ENCODE measurements at regions not wholly inside any gene's neighbourhood (a gene's known extent, or its start where the extent isn't known, plus 50 kb on each side); places are given as distances from the start of the nearest gene placed in this dataset.

DNA sequence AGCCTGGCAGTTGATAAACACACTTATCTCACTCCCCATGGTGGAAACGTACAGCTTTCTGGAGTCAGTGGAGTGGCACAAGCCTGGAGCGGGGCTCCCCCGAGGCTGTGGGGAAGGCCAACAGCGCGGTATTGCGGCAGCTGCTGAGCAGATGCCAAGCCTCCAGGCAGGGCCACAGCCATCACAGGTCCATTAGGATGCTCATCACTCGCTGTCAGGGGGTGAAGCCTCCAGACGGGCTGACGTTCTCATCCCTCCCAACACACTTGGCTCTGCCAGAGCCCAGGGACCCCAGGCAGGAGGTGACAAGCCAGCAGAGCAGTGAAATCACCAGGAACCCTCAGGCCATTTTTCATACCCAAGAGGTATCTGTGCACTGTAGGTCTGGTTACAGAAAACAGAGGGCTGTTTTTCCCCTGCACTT is 529.2 kb upstream of the KLHL29 start:
- Histone ChIP-seq H3K9ac (ENCODE audit: low read length) (no peak overlapping the region), H3K4me2 (ENCODE audit: low read length) (no peak overlapping the region), H3K4me3 (ENCODE audit: low read length) (no peak overlapping the region), H3K9me3 (ENCODE audit: insufficient read depth, low read length) (no peaks in the 10 kb centered on the region), H4K20me1 (ENCODE audit: insufficient read depth, low read length) (no peaks in the 10 kb centered on the region), H3K79me2 (ENCODE audit: low read length) (no peaks in the 10 kb centered on the region), H2AFZ (ENCODE audit: low read depth, low read length) (no peak overlapping the region), H3K27ac (ENCODE audit: low read length) (no peak overlapping the region), H3K36me3 (replicated peaks; ENCODE audit: low read depth, low read length) (no peaks in the 10 kb centered on the region), H3K27me3 (ENCODE audit: low read depth, low read length) (no peaks in the 10 kb centered on the region), H3K4me1 (ENCODE audit: low read length) (no peaks in the 10 kb centered on the region)
- TF ChIP-seq EZH2phosphoT487 (IDR thresholded peaks at IDR 0.05; ENCODE audit: low read depth) = no peak
- TF ChIP-seq, protein P1, sequence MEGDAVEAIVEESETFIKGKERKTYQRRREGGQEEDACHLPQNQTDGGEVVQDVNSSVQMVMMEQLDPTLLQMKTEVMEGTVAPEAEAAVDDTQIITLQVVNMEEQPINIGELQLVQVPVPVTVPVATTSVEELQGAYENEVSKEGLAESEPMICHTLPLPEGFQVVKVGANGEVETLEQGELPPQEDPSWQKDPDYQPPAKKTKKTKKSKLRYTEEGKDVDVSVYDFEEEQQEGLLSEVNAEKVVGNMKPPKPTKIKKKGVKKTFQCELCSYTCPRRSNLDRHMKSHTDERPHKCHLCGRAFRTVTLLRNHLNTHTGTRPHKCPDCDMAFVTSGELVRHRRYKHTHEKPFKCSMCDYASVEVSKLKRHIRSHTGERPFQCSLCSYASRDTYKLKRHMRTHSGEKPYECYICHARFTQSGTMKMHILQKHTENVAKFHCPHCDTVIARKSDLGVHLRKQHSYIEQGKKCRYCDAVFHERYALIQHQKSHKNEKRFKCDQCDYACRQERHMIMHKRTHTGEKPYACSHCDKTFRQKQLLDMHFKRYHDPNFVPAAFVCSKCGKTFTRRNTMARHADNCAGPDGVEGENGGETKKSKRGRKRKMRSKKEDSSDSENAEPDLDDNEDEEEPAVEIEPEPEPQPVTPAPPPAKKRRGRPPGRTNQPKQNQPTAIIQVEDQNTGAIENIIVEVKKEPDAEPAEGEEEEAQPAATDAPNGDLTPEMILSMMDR (IDR thresholded peaks at IDR 0.05; ENCODE audit: low read depth, low read length) = no peak

DNA sequence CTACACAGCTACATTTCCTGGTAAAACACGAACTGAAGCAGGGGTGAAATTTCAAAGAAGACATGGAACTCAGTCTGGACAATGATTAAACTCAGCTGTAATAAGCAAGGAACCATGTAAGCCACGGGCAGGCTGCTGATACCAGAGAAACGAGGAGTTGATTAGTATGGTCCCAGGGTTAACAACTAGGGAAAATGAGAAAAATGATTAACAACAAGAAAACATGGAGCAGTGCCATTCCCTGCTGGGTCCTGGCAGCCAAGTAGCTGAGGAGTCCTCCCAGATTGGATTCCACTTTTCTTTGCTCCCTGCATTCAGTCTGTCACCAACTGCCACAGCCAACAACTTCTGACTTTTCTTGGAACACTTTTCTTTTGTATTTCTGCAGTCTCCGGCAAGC is 517.0 kb upstream of the KLHL29 start:
- Histone ChIP-seq H3K36me3 (replicated peaks; ENCODE audit: low read depth, low read length) (no peaks in the 10 kb centered on the region), H3K27me3 (ENCODE audit: low read depth, low read length) (no peaks in the 10 kb centered on the region), H3K9me3 (ENCODE audit: insufficient read depth, low read length) (no peaks in the 10 kb centered on the region), H2AFZ (ENCODE audit: low read depth, low read length) (no peak overlapping the region), H3K4me1 (ENCODE audit: low read length) (no peaks in the 10 kb centered on the region), H4K20me1 (ENCODE audit: insufficient read depth, low read length) (no peaks in the 10 kb centered on the region), H3K27ac (ENCODE audit: low read length) (no peak overlapping the region), H3K9ac (ENCODE audit: low read length) (no peak overlapping the region), H3K79me2 (ENCODE audit: low read length) (no peaks in the 10 kb centered on the region), H3K4me2 (ENCODE audit: low read length) (no peak overlapping the region), H3K4me3 (ENCODE audit: low read length) (no peak overlapping the region)
- TF ChIP-seq, protein P1 (IDR thresholded peaks at IDR 0.05; ENCODE audit: low read depth, low read length) = no peak
- TF ChIP-seq EZH2phosphoT487 (IDR thresholded peaks at IDR 0.05; ENCODE audit: low read depth) = no peak

DNA sequence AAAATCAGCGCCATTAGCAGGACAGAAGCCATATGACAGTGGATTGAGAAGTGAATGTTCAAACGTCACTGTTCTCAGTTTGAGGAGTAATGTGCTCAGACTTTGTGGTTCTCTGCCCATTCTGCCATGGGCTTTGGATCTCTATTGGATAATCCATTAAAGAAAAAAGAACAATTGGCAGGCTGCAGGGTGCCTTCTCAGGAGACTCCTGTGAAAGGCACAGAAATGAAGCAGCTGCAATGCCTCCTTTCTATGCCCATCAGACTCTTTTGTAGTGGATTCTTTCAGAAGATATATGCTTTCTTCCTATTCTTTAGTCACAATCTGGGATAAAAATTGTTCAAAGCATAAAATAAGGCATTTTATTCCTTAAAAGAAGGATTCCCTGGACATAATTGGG is 506.9 kb upstream of the KLHL29 start:
- Histone ChIP-seq H3K27ac (ENCODE audit: low read length) (no peak overlapping the region), H3K27me3 (ENCODE audit: low read depth, low read length) (no peaks in the 10 kb centered on the region), H3K4me3 (ENCODE audit: low read length) (no peak overlapping the region), H2AFZ (ENCODE audit: low read depth, low read length) (no peak overlapping the region), H3K9me3 (ENCODE audit: insufficient read depth, low read length) (no peaks in the 10 kb centered on the region), H3K4me1 (ENCODE audit: low read length) (no peaks in the 10 kb centered on the region), H3K9ac (ENCODE audit: low read length) (no peak overlapping the region), H3K79me2 (ENCODE audit: low read length) (no peaks in the 10 kb centered on the region), H3K4me2 (ENCODE audit: low read length) (no peak overlapping the region), H4K20me1 (ENCODE audit: insufficient read depth, low read length) (no peaks in the 10 kb centered on the region), H3K36me3 (replicated peaks; ENCODE audit: low read depth, low read length) (no peaks in the 10 kb centered on the region)
- TF ChIP-seq EZH2phosphoT487 (IDR thresholded peaks at IDR 0.05; ENCODE audit: low read depth) = no peak
- TF ChIP-seq, protein P1 (IDR thresholded peaks at IDR 0.05; ENCODE audit: low read depth, low read length) = no peak

DNA sequence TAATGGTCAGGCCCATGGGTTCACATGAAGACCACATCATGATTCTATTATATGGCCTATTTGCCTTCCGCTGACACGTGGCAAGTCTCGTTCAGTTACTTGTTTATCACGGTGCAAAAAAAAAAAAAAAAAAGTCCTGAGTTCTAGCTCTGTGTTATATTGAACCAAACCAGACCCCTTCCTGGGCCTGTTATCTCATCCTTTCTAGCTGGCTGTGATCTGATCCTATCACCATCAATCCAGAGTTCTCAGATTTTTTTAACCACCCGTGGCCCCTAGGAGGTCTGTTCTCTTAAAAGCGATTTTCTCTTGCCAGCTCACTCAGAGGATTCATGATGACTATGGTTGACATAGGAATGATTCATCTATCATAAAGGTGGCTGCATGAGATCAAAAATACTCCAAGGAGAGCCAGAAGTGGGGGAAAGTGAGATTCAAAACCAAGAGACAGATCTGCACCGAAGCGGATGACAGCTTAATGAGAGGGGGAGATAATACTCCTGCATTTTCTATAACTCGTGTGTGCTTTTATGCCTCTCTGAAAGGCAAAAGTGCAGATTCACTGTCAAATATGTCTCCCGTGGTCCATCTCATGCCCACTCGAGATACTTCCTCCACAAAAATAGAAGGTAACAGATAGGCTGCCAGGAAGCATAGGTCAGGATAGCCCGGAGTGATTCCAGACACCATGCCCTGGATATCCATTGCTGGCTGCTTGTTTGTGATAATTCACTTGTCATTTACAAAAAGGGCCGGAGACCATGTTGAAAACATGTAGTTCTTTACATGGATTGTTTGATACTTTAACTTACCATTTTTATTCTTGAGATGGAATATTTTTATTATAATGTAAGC is 505.7 kb upstream of the KLHL29 start:
- H3K9me3 ChIP-seq (ENCODE audit: insufficient read depth, low read length) = no peaks in the 10 kb centered on the region
- H3K4me1 ChIP-seq (ENCODE audit: low read length) = no peaks in the 10 kb centered on the region
- H3K27ac ChIP-seq (ENCODE audit: low read length) = no peak overlapping the region
- H3K4me3 ChIP-seq (ENCODE audit: low read length) = no peak overlapping the region
- no peaks in the 10 kb centered on the region for H3K36me3 ChIP-seq (replicated peaks; ENCODE audit: low read depth, low read length)
- no peak overlapping the region for H3K9ac ChIP-seq (ENCODE audit: low read length)
- H3K4me2 ChIP-seq (ENCODE audit: low read length) = no peak overlapping the region
- H4K20me1 ChIP-seq (ENCODE audit: insufficient read depth, low read length) = no peaks in the 10 kb centered on the region
- H3K79me2 ChIP-seq (ENCODE audit: low read length) = no peaks in the 10 kb centered on the region
- H3K27me3 ChIP-seq (ENCODE audit: low read depth, low read length) = no peaks in the 10 kb centered on the region
- H2AFZ ChIP-seq (ENCODE audit: low read depth, low read length) = no peak overlapping the region
- TF ChIP-seq, protein P1 (IDR thresholded peaks at IDR 0.05; ENCODE audit: low read depth, low read length) = no peak
- TF ChIP-seq EZH2phosphoT487 (IDR thresholded peaks at IDR 0.05; ENCODE audit: low read depth) = no peak
